HCT116 (cell line): ENCODE measurements at regions not wholly inside any gene's neighbourhood (a gene's known extent, or its start where the extent isn't known, plus 50 kb on each side); places are given as distances from the start of the nearest gene placed in this dataset.

Source experiments
- ATAC-seq: fragments of 200-7000 bp; cut with Tn5 transposase; 2 replicates; pipeline ENCODE4 v1.9.1; 2020; ENCODE audit warnings: mild to moderate bottlenecking, moderate library complexity
- BruUV-seq: library from RNA; stranded (reverse); fragments of 400-500 nt; replicated peaks from 2 replicates; lab custom pipeline; 2021; lab: Mats Ljungman, UMichigan
- CTCF ChIA-PET: fragments of 300-600 bp; sonication (Branson Sonifier 250); formaldehyde crosslinking; loops from one replicate; lab custom pipeline; 2021; ENCODE audit warnings: antibody characterized with exemption; lab: Charles Lee
- POLR2A ChIA-PET: fragments of 300-600, 350-600 bp; sonication (Branson Sonifier 250); formaldehyde crosslinking; loops from one replicate; lab custom pipeline; 2021; ENCODE audit warnings: antibody characterized with exemption; lab: Charles Lee
- RAD21 ChIA-PET, 2 experiments: fragments of 300-600 bp; sonication (Branson Sonifier 250); formaldehyde crosslinking; loops; one replicate each; lab custom pipeline; 2023; ENCODE audit warnings: low total read pairs in 2 of 2; ENCODE audit not compliant: uncharacterized antibody in 2 of 2, unreplicated experiment in 2 of 2, low non-redundant PET in 1 of 2; lab: Charles Lee
- DNase-seq: peaks from one replicate; pipeline ENCODE4 v3.0.0-alpha.2; 2010; ENCODE audit warnings: low read depth, low spot score
- H2AFZ ChIP-seq: fragments of 200-600 bp; shearing (Covaris generic), sonication (generic); 2 replicates; pipeline ENCODE4 v1.6.1; 2017; ENCODE audit warnings: low read depth, mixed run types, mixed read lengths, antibody characterized with exemption, low read length; ENCODE audit not compliant: poor library complexity, severe bottlenecking
- H3K27ac ChIP-seq: 2 replicates; pipeline ENCODE4 v1.5.1; 2012; ENCODE audit warnings: low read depth, low read length
- H3K27me3 ChIP-seq: fragments of 200-600 bp; sonication (generic); 2 replicates; pipeline ENCODE4 v1.6.1; 2016; ENCODE audit warnings: mixed run types, low read length, mixed read lengths; ENCODE audit not compliant: insufficient read depth
- H3K36me3 ChIP-seq, 2 experiments: fragments of 200-500 bp in 1 of 2; fragments of 200-600 bp in 1 of 2; sonication (Bioruptor generic) in 1 of 2; sonication (generic) in 1 of 2; 2 replicates each; pipeline versions ENCODE4 v1.5.1 to v1.6.1; 2014 to 2016; ENCODE audit warnings: low read length in 2 of 2, inconsistent platforms in 1 of 2, mixed read lengths in 1 of 2, mixed run types in 1 of 2; ENCODE audit not compliant: insufficient read depth in 2 of 2, control insufficient read depth in 1 of 2
- H3K4me1 ChIP-seq, 2 experiments: fragments of 200-600 bp in 1 of 2; sonication (generic) in 1 of 2; 2 replicates each; pipeline versions ENCODE4 v1.5.1 to v1.6.1; 2012 to 2017; ENCODE audit warnings: low read length in 2 of 2, inconsistent platforms in 1 of 2, mild to moderate bottlenecking in 1 of 2, mixed read lengths in 1 of 2, mixed run types in 1 of 2, moderate library complexity in 1 of 2; ENCODE audit not compliant: insufficient read depth in 2 of 2, control insufficient read depth in 1 of 2
- H3K4me2 ChIP-seq: fragments of 200-600 bp; sonication (generic); 2 replicates; pipeline ENCODE4 v1.6.1; 2017; ENCODE audit warnings: mixed run types, low read length, mixed read lengths
- H3K4me3 ChIP-seq, 2 experiments: fragments of 200-600 bp in 1 of 2; sonication (generic) in 1 of 2; replicated peaks in 1 of 2; 2 replicates each; pipeline ENCODE4 v1.5.1; 2011 to 2016; ENCODE audit warnings: low read length in 2 of 2, control low read depth in 1 of 2, low read depth in 1 of 2, mild to moderate bottlenecking in 1 of 2, mixed read lengths in 1 of 2, mixed run types in 1 of 2
- H3K79me2 ChIP-seq: fragments of 200-600 bp; sonication (generic); 2 replicates; pipeline ENCODE4 v1.6.1; 2017; ENCODE audit warnings: mild to moderate bottlenecking, mixed run types, low read length, moderate library complexity, mixed read lengths; ENCODE audit not compliant: insufficient read depth
- H3K9ac ChIP-seq: fragments of 200-600 bp; sonication (generic); 2 replicates; pipeline ENCODE4 v1.6.1; 2016; ENCODE audit warnings: low read length, mixed read lengths
- H3K9me2 ChIP-seq: fragments of 200-600 bp; sonication (generic), shearing (Covaris generic); 2 replicates; pipeline ENCODE4 v1.6.1; 2017; ENCODE audit warnings: mixed run types, mild to moderate bottlenecking, moderate library complexity; ENCODE audit not compliant: insufficient read depth
- H3K9me3 ChIP-seq, 2 experiments: fragments of 200-500 bp in 1 of 2; fragments of 200-600 bp in 1 of 2; sonication (Bioruptor generic) in 1 of 2; sonication (generic) in 1 of 2; 2 replicates each; pipeline ENCODE4 v1.6.1; 2014 to 2017; ENCODE audit warnings: low read length in 2 of 2, mixed read lengths in 2 of 2, inconsistent platforms in 1 of 2, low read depth in 1 of 2, mild to moderate bottlenecking in 1 of 2, mixed run types in 1 of 2, moderate library complexity in 1 of 2; ENCODE audit not compliant: control insufficient read depth in 1 of 2, insufficient read depth in 1 of 2
- H4K20me1 ChIP-seq: fragments of 200-600 bp; sonication (generic), shearing (Covaris generic); 2 replicates; pipeline ENCODE4 v1.6.1; 2017; ENCODE audit warnings: mixed run types, mild to moderate bottlenecking, moderate library complexity; ENCODE audit not compliant: insufficient read depth
- ATF3 ChIP-seq: IDR thresholded peaks from 2 replicates; pipeline ENCODE4 v1.6.1; 2012
- CEBPB ChIP-seq: IDR thresholded peaks from 2 replicates; pipeline ENCODE4 v1.6.1; 2012; ENCODE audit warnings: low read depth
- EZH2 ChIP-seq: fragments of 200-600 bp; sonication (generic); IDR thresholded peaks from 2 replicates; pipeline ENCODE4 v1.6.1; 2017; ENCODE audit warnings: antibody characterized with exemption, mixed run types
- RAD21 ChIP-seq: IDR thresholded peaks from 2 replicates; pipeline ENCODE4 v1.6.1; 2012; ENCODE audit warnings: low read depth, mild to moderate bottlenecking
- ZBTB33 ChIP-seq: IDR thresholded peaks from 2 replicates; pipeline ENCODE4 v1.6.1; 2011; ENCODE audit warnings: mild to moderate bottlenecking, low read length, moderate library complexity; ENCODE audit not compliant: insufficient replicate concordance; ENCODE audit errors: extremely low read depth
- ZNF274 ChIP-seq: fragments of 200-500 bp; sonication (Bioruptor generic); IDR thresholded peaks from 2 replicates; pipeline ENCODE4 v1.6.1; 2014; ENCODE audit warnings: mild to moderate bottlenecking, low read depth, low read length, inconsistent platforms
- intact Hi-C: fragments of 100-400 bp; cut with micrococcal nuclease; formaldehyde crosslinking; loops from 2 replicates; pipeline ENCODE4 v1.10.0; 2022
- TF ChIP-seq, protein P1 (sequence below), 3 experiments: fragments of 200-600 bp in 1 of 3; sonication (generic) in 1 of 3; IDR thresholded peaks in 2 of 3; conservative IDR thresholded peaks in 1 of 3; 2 replicates each; pipeline ENCODE4 v1.5.1; 2012 to 2017; ENCODE audit warnings: low read depth in 2 of 3, low read length in 2 of 3, antibody characterized with exemption in 1 of 3, borderline replicate concordance in 1 of 3, control low read depth in 1 of 3, mild to moderate bottlenecking in 1 of 3, mixed read lengths in 1 of 3, mixed run types in 1 of 3, moderate library complexity in 1 of 3; ENCODE audit not compliant: insufficient read depth in 1 of 3

DNA sequence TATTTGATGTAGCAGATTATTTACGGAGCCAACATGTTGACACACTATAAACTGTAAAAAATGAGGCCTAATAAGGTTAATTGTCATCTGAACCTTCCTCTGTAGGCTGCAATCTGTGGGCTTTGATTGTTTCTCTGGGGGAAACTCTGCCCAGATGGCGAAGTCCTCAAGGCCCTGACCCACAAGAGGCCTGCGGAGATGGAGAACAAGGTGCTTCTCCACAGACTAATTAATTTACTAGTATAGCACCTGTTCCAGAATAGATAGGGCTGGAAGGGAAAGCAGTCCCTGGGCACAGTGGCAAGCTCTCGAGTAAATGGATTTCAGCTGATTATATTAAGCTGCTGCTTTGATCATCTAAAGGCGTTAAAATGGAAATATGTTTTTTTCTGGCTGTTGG is 338.8 kb upstream of the DNAJC19 start:
- no peak for TF ChIP-seq ZBTB33
- no peak for TF ChIP-seq ZNF274
- TF ChIP-seq, protein P1, sequence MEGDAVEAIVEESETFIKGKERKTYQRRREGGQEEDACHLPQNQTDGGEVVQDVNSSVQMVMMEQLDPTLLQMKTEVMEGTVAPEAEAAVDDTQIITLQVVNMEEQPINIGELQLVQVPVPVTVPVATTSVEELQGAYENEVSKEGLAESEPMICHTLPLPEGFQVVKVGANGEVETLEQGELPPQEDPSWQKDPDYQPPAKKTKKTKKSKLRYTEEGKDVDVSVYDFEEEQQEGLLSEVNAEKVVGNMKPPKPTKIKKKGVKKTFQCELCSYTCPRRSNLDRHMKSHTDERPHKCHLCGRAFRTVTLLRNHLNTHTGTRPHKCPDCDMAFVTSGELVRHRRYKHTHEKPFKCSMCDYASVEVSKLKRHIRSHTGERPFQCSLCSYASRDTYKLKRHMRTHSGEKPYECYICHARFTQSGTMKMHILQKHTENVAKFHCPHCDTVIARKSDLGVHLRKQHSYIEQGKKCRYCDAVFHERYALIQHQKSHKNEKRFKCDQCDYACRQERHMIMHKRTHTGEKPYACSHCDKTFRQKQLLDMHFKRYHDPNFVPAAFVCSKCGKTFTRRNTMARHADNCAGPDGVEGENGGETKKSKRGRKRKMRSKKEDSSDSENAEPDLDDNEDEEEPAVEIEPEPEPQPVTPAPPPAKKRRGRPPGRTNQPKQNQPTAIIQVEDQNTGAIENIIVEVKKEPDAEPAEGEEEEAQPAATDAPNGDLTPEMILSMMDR (IDR thresholded peaks at IDR 0.05 in 2 of 3, conservative IDR thresholded peaks at IDR 0.05 in 1 of 3; ENCODE audit: borderline replicate concordance in 1 of 3, insufficient read depth in 1 of 3, low read depth in 2 of 3, low read length in 2 of 3) = no peak
- no peak for TF ChIP-seq ATF3
- TF ChIP-seq CEBPB = no peak
- no peak for TF ChIP-seq RAD21
- no peak for TF ChIP-seq EZH2
- Histone ChIP-seq H3K79me2 (no peaks in the 10 kb centered on the region), H4K20me1 (no peaks in the 10 kb centered on the region), H3K9me3 (no peaks in the 10 kb centered on the region), H3K4me3 (no peak overlapping the region), H3K9me2 (no peaks in the 10 kb centered on the region), H3K9ac (no peak overlapping the region), H3K4me2 (no peak overlapping the region), H3K4me1 (no peaks in the 10 kb centered on the region), H3K27me3 (peaks cover 26% of the 10 kb centered on the region), H3K36me3 (no peaks in the 10 kb centered on the region), H3K27ac (no peak overlapping the region), H2AFZ (no peak overlapping the region)
- ChIA-PET CTCF (no interaction called here), POLR2A (no interaction called here), RAD21 (no interaction called here)
- DNase-seq (no peak), ATAC-seq (no peak)
- intact Hi-C loops = loop anchor here (5.0 to 10.0 kb wide), 2 partner anchors 926 to 1289 kb away; no protein-coding TSS in a partner anchor
- BruUV-seq = no TSS peak
